HUES64 (cell line): ENCODE measurements at regions not wholly inside any gene's neighbourhood (a gene's known extent, or its start where the extent isn't known, plus 50 kb on each side); places are given as distances from the start of the nearest gene placed in this dataset.

Source experiments
- H3K27ac ChIP-seq: 2 replicates; pipeline ENCODE4 v1.7.0; 2013; ENCODE audit warnings: low read depth, low read length, inconsistent platforms
- H3K27me3 ChIP-seq: 2 replicates; pipeline ENCODE4 v1.6.1; 2013; ENCODE audit warnings: mild to moderate bottlenecking, low read length; ENCODE audit not compliant: insufficient read depth
- H3K36me3 ChIP-seq: 2 replicates; pipeline ENCODE4 v1.6.1; 2013; ENCODE audit warnings: mild to moderate bottlenecking, low read length; ENCODE audit not compliant: insufficient read depth
- H3K4me1 ChIP-seq: 2 replicates; pipeline ENCODE4 v1.6.1; 2013; ENCODE audit warnings: mild to moderate bottlenecking, low read length, moderate library complexity; ENCODE audit not compliant: insufficient read depth
- H3K4me3 ChIP-seq: 2 replicates; pipeline ENCODE4 v1.5.1; 2013; ENCODE audit warnings: mild to moderate bottlenecking, low read length, moderate library complexity
- H3K9ac ChIP-seq: 2 replicates; pipeline ENCODE4 v1.6.1; 2013; ENCODE audit warnings: mild to moderate bottlenecking, low read depth, low read length
- H3K9me3 ChIP-seq: 2 replicates; pipeline ENCODE4 v1.6.1; 2013; ENCODE audit warnings: low read depth, low read length; ENCODE audit not compliant: insufficient read depth
- WGBS: fragments of 150-250, 120-280 bp; methylation state at CpG from one replicate; pipeline ENCODE4 v1.1.7; 2013; ENCODE audit warnings: missing lambda C conversion rate; 5-methylcytosine and 5-hydroxymethylcytosine counted together

GRCh38 chr2:7510353-7510752, 593.1 kb downstream of the RNF144A start:
- Histone ChIP-seq H3K27ac (no peak overlapping the region), H3K9ac (no peak overlapping the region), H3K9me3 (no peaks in the 10 kb centered on the region), H3K4me1 (no peaks in the 10 kb centered on the region), H3K27me3 (no peaks in the 10 kb centered on the region), H3K4me3 (no peak overlapping the region), H3K36me3 (no peaks in the 10 kb centered on the region)
- 94% methylated on average over 4 of the region's 4 CpGs for WGBS

GRCh38 chr2:7513834-7514233, 596.6 kb downstream of the RNF144A start:
- H3K9ac ChIP-seq: no peak overlapping the region
- WGBS: 97% methylated on average over 3 of the region's 3 CpGs

GRCh38 chr2:7515327-7515726, 598.1 kb downstream of the RNF144A start:
- H3K4me3 ChIP-seq: no peak overlapping the region
- H3K4me1 ChIP-seq: no peaks in the 10 kb centered on the region
- H3K27ac ChIP-seq: no peak overlapping the region
- H3K9me3 ChIP-seq: no peaks in the 10 kb centered on the region
- no peak overlapping the region for H3K9ac ChIP-seq
- no peaks in the 10 kb centered on the region for H3K36me3 ChIP-seq
- no peaks in the 10 kb centered on the region for H3K27me3 ChIP-seq

More at GRCh38 chr2:7513834-7514233, 596.6 kb downstream of the RNF144A start:
- Histone ChIP-seq H3K4me3 (no peak overlapping the region), H3K27ac (no peak overlapping the region), H3K4me1 (no peaks in the 10 kb centered on the region), H3K9me3 (no peaks in the 10 kb centered on the region), H3K36me3 (no peaks in the 10 kb centered on the region), H3K27me3 (no peaks in the 10 kb centered on the region)

- H3K9me3 ChIP-seq: no peaks in the 10 kb centered on the region
- H3K36me3 ChIP-seq: no peaks in the 10 kb centered on the region
- H3K4me1 ChIP-seq: no peaks in the 10 kb centered on the region
- WGBS: 100% methylated on average over 2 of the region's 2 CpGs
- H3K9ac ChIP-seq: no peak overlapping the region
- no peaks in the 10 kb centered on the region for H3K27me3 ChIP-seq
- H3K4me3 ChIP-seq: no peak overlapping the region
- no peak overlapping the region for H3K27ac ChIP-seq
Observed at GRCh38 chr2:7516484-7517063, 599.4 kb downstream of the RNF144A start.

GRCh38 chr2:7517088-7517487, 599.9 kb downstream of the RNF144A start:
- Histone ChIP-seq H3K36me3 (no peaks in the 10 kb centered on the region), H3K9me3 (no peaks in the 10 kb centered on the region), H3K9ac (no peak overlapping the region), H3K27ac (no peak overlapping the region), H3K4me3 (no peak overlapping the region), H3K27me3 (no peaks in the 10 kb centered on the region), H3K4me1 (no peaks in the 10 kb centered on the region)
- WGBS: 93% methylated on average over 6 of the region's 6 CpGs

GRCh38 chr2:7517851-7518250, 600.6 kb downstream of the RNF144A start:
- Histone ChIP-seq H3K9ac (no peak overlapping the region), H3K4me1 (no peaks in the 10 kb centered on the region), H3K4me3 (no peak overlapping the region), H3K27ac (no peak overlapping the region), H3K36me3 (no peaks in the 10 kb centered on the region), H3K27me3 (no peaks in the 10 kb centered on the region), H3K9me3 (no peaks in the 10 kb centered on the region)
- WGBS: over 99% methylated on average over 2 of the region's 2 CpGs

- Histone ChIP-seq H3K4me3 (no peak overlapping the region), H3K27me3 (no peaks in the 10 kb centered on the region), H3K9me3 (no peaks in the 10 kb centered on the region), H3K9ac (no peak overlapping the region), H3K36me3 (no peaks in the 10 kb centered on the region), H3K27ac (no peak overlapping the region), H3K4me1 (no peaks in the 10 kb centered on the region)
- 95% methylated on average over 12 of the region's 12 CpGs for WGBS
Observed at GRCh38 chr2:7523481-7524120, 606.4 kb downstream of the RNF144A start.

GRCh38 chr2:7524195-7524594, 607.0 kb downstream of the RNF144A start:
- no peaks in the 10 kb centered on the region for H3K4me1 ChIP-seq
- H3K27ac ChIP-seq: no peak overlapping the region
- 58% methylated on average over 3 of the region's 3 CpGs for WGBS
- no peak overlapping the region for H3K9ac ChIP-seq
- H3K9me3 ChIP-seq: no peaks in the 10 kb centered on the region
- no peaks in the 10 kb centered on the region for H3K36me3 ChIP-seq
- H3K27me3 ChIP-seq: no peaks in the 10 kb centered on the region
- no peak overlapping the region for H3K4me3 ChIP-seq

GRCh38 chr2:7525746-7526145, 608.5 kb downstream of the RNF144A start:
- Histone ChIP-seq H3K27ac (no peak overlapping the region), H3K36me3 (no peaks in the 10 kb centered on the region), H3K4me1 (no peaks in the 10 kb centered on the region), H3K9me3 (peaks cover 9% of the 10 kb centered on the region), H3K27me3 (no peaks in the 10 kb centered on the region), H3K4me3 (no peak overlapping the region), H3K9ac (no peak overlapping the region)
- WGBS: no CpG with 5 or more reads among the region's 1 CpG

GRCh38 chr2:7527165-7527722, 610.0 kb downstream of the RNF144A start:
- Histone ChIP-seq H3K9ac (no peak overlapping the region), H3K4me1 (no peaks in the 10 kb centered on the region), H3K27me3 (no peaks in the 10 kb centered on the region), H3K9me3 (peaks cover 24% of the 10 kb centered on the region), H3K36me3 (no peaks in the 10 kb centered on the region), H3K4me3 (no peak overlapping the region), H3K27ac (no peak overlapping the region)
- 100% methylated on average over 2 of the region's 3 CpGs for WGBS

GRCh38 chr2:7530001-7530400, 612.8 kb downstream of the RNF144A start:
- Histone ChIP-seq H3K27ac (no peak overlapping the region), H3K4me3 (no peak overlapping the region), H3K4me1 (no peaks in the 10 kb centered on the region), H3K9ac (no peak overlapping the region), H3K27me3 (no peaks in the 10 kb centered on the region), H3K9me3 (peaks cover 30% of the 10 kb centered on the region), H3K36me3 (no peaks in the 10 kb centered on the region)
